Fibroblast of skin of back (primary cell): ENCODE measurements at regions not wholly inside any gene's neighbourhood (a gene's known extent, or its start where the extent isn't known, plus 50 kb on each side); places are given as distances from the start of the nearest gene placed in this dataset.
"Not testable (repeated sequence)": the region's sequence is repeated elsewhere in the genome, so short reads cannot be mapped to it uniquely, and the experiment has no call there.

ENCODE experiments used
- DNase-seq: peaks from one replicate; pipeline ENCODE4 v3.0.0-alpha.2; 2013

GRCh38 chr15:96838081-96838480 lies 507.6 kb downstream of the NR2F2 start:
- no peak for DNase-seq

- no peak for DNase-seq
These were observed 518.9 kb downstream of the NR2F2 start for GRCh38 chr15:96849271-96849900.

- DNase-seq: no peak
These were observed 521.1 kb downstream of the NR2F2 start for GRCh38 chr15:96851613-96852012.

- no peak for DNase-seq
These were observed 528.2 kb downstream of the NR2F2 start for GRCh38 chr15:96858694-96859093.

GRCh38 chr15:96860741-96861140 lies 530.2 kb downstream of the NR2F2 start:
- no peak for DNase-seq

GRCh38 chr15:96867992-96868391 lies 537.5 kb downstream of the NR2F2 start:
- DNase-seq: no peak

- DNase-seq: no peak
These were observed 538.6 kb downstream of the NR2F2 start for GRCh38 chr15:96869122-96869521.

GRCh38 chr15:96869790-96870189 lies 539.3 kb downstream of the NR2F2 start:
- no peak for DNase-seq

GRCh38 chr15:96870580-96870979 lies 540.1 kb downstream of the NR2F2 start:
- no peak for DNase-seq

- not testable (repeated sequence) for DNase-seq
These were observed 546.9 kb downstream of the NR2F2 start for GRCh38 chr15:96877442-96877841.

- no peak for DNase-seq
These were observed 547.6 kb downstream of the NR2F2 start for GRCh38 chr15:96878129-96878528.

GRCh38 chr15:96882121-96882772 lies 551.7 kb downstream of the NR2F2 start:
- no peak for DNase-seq

GRCh38 chr15:96887730-96888129 lies 557.2 kb downstream of the NR2F2 start:
- DNase-seq: no peak

- no peak for DNase-seq
These were observed 558.3 kb downstream of the NR2F2 start for GRCh38 chr15:96888764-96889163.

GRCh38 chr15:96889734-96890480 lies 559.4 kb downstream of the NR2F2 start:
- DNase-seq: no peak

- DNase-seq: no peak
These were observed 560.5 kb downstream of the NR2F2 start for GRCh38 chr15:96891046-96891445.

- DNase-seq: no peak
These were observed 562.8 kb downstream of the NR2F2 start for GRCh38 chr15:96893159-96893906.

- DNase-seq: no peak
These were observed 564.2 kb downstream of the NR2F2 start for GRCh38 chr15:96894659-96895058.

- no peak for DNase-seq
These were observed 566.3 kb downstream of the NR2F2 start for GRCh38 chr15:96896766-96897165.

- DNase-seq: no peak
These were observed 583.6 kb downstream of the NR2F2 start for GRCh38 chr15:96914081-96914480.

- no peak for DNase-seq
These were observed 586.2 kb downstream of the NR2F2 start for GRCh38 chr15:96916750-96917149.

GRCh38 chr15:96924570-96924969 lies 594.1 kb downstream of the NR2F2 start:
- no peak for DNase-seq
